ENCODE measurements at regions not wholly inside any gene's neighbourhood (a gene's known extent, or its start where the extent isn't known, plus 50 kb on each side); places are given as distances from the start of the nearest gene placed in this dataset.

DNA sequence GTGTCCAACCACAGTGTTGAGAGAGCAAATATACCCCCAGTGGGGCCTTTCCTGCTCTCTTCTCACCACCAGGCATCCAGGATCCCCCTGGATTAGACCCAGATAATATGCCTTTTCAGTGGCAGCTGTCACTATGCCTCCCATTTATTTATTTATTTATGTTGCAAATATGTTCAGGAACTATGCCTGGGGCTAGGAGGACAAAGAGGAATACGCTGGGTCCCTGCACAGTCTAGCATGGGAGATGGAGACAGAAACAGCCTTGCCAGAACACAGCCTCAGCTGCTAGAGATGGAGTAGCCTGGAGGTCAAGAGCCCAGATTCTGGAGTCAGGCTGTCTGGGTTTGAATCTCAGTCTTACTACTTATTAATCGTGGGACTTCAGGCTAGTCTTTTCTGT, 74.6 kb upstream of the LRFN2 start:
- TF ChIP-seq CTCF (IDR thresholded peaks at IDR 0.05; ENCODE audit: low read length) (no peak), EZH2 (IDR thresholded peaks at IDR 0.05; ENCODE audit: borderline replicate concordance, low read length) (no peak)
